Neutrophil (primary cell): ENCODE measurements at regions not wholly inside any gene's neighbourhood (a gene's known extent, or its start where the extent isn't known, plus 50 kb on each side); places are given as distances from the start of the nearest gene placed in this dataset.

Experiments used
- H3K27ac ChIP-seq: fragments of 200-600 bp; sonication (generic); 2 replicates; pipeline ENCODE4 v1.5.1; 2016; ENCODE audit warnings: mild to moderate bottlenecking, moderate library complexity
- H3K27me3 ChIP-seq: fragments of 200-600 bp; sonication (generic); 2 replicates; pipeline ENCODE4 v1.6.0; 2016; ENCODE audit warnings: mild to moderate bottlenecking
- H3K36me3 ChIP-seq: fragments of 200-600 bp; sonication (generic); 2 replicates; pipeline ENCODE4 v1.5.1; 2017
- H3K4me1 ChIP-seq, 2 experiments: fragments of 200-600 bp in 1 of 2; sonication (generic) in 1 of 2; 1 replicate in 1 of 2; 2 replicates in 1 of 2; pipeline versions ENCODE4 v1.5.1 to v1.6.1; 2013 to 2016; ENCODE audit warnings: low read depth in 1 of 2, low read length in 1 of 2, mild to moderate bottlenecking in 1 of 2, moderate library complexity in 1 of 2; ENCODE audit not compliant: control insufficient read depth in 1 of 2, insufficient read depth in 1 of 2
- H3K4me3 ChIP-seq, 2 experiments: fragments of 200-600 bp in 1 of 2; sonication (generic) in 1 of 2; 1 replicate in 1 of 2; 2 replicates in 1 of 2; pipeline ENCODE4 v1.5.1; 2013 to 2016; ENCODE audit warnings: low read depth in 1 of 2, low read length in 1 of 2, mild to moderate bottlenecking in 1 of 2, moderate library complexity in 1 of 2
- H3K9me3 ChIP-seq: fragments of 200-600 bp; sonication (generic); 2 replicates; pipeline ENCODE4 v1.5.1; 2016
- TF ChIP-seq, protein P1 (sequence below): fragments of 200-600 bp; sonication (generic); IDR thresholded peaks from 2 replicates; pipeline ENCODE4 v1.5.1; 2016; ENCODE audit warnings: antibody characterized with exemption

DNA sequence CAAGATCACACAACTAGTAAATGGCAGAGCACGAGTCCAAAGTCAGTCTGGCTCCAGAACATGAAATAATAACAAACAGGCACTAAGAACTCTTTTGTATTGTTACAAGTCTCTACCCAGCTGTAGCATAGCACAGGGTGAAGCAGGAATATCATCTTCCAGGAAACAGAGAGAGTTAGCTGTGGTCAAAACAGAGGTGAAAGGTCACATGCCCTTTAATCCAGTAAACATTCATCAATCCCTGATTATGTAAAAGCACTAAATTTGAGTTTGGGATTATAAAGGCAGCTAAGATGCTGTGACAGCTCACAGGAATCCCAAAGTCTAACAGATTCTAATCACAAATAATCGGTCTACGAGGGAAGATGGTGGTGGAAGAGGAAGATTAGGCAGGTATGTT lies 133.0 kb upstream of the ASTN2 start:
- H3K27ac ChIP-seq, result no peak overlapping the region
- TF ChIP-seq, protein P1, sequence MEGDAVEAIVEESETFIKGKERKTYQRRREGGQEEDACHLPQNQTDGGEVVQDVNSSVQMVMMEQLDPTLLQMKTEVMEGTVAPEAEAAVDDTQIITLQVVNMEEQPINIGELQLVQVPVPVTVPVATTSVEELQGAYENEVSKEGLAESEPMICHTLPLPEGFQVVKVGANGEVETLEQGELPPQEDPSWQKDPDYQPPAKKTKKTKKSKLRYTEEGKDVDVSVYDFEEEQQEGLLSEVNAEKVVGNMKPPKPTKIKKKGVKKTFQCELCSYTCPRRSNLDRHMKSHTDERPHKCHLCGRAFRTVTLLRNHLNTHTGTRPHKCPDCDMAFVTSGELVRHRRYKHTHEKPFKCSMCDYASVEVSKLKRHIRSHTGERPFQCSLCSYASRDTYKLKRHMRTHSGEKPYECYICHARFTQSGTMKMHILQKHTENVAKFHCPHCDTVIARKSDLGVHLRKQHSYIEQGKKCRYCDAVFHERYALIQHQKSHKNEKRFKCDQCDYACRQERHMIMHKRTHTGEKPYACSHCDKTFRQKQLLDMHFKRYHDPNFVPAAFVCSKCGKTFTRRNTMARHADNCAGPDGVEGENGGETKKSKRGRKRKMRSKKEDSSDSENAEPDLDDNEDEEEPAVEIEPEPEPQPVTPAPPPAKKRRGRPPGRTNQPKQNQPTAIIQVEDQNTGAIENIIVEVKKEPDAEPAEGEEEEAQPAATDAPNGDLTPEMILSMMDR, result no peak

DNA sequence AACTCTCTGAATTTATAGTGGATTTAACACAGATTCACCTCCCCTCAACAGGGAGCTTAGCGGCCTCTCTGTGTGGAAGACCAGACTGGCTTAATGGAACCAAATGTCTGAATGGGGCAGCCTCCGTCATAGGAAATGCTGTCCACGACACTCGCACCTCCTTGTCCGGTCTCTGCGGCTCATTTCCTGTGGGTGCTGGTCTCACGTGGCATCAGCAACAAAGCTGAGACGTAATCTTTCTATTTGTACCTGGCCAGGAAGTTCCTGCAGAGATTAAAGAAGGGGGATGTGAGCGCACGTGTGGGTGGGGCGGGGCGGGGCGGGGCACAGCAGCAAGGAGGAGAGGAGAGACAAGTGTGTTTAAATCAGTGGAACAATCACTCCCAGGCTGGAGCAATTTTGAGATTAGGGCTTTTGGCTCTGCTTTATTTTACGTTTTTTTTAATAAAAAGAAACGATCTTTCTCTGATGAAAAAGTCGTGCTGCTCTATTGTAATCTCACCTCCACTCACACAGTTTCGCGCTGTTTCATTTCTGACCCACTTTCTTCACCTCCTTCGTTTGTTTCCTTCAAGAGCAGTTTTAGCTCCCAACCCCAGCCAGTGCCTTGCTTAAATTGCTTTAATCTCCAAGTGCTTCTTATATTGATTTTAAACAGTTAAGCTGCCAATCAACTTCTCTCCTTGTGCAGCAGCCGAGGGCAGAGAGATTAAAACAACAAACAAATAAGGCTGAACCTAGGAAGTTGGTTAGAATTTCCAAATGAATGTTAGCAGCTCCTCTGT lies 132.2 kb upstream of the ASTN2 start:
- H3K9me3 ChIP-seq, result no peaks in the 10 kb centered on the region
- no peaks in the 10 kb centered on the region for H3K4me1 ChIP-seq
- H3K27ac ChIP-seq, result no peak overlapping the region
- H3K36me3 ChIP-seq, result no peaks in the 10 kb centered on the region
- TF ChIP-seq, protein P1, result no peak
- H3K27me3 ChIP-seq, result peaks cover 21% of the 10 kb centered on the region
- no peak overlapping the region for H3K4me3 ChIP-seq

More for the DNA sequence above, 133.0 kb upstream of the ASTN2 start:
- H3K27me3 ChIP-seq, result peaks cover 21% of the 10 kb centered on the region
- no peaks in the 10 kb centered on the region for H3K4me1 ChIP-seq
- H3K4me3 ChIP-seq, result no peak overlapping the region
- no peaks in the 10 kb centered on the region for H3K9me3 ChIP-seq
- no peaks in the 10 kb centered on the region for H3K36me3 ChIP-seq

DNA sequence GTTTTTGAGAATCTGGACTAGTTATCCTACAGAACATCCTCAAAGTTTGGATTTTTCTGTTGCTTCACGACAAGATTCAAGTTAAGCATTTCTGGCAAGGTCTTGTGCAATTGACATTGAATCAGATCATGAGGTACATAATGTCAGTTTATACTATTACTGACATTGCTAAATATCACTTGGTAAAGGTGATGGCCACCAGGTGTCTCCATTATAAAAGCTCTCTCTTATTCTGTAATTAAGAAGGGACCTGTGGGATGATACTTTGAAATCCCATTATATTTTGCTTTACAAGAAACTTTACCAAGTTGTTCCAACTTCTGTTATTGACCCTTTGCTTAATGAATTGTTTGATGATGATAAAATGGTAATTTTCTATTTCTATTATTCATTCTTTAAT lies 131.0 kb upstream of the ASTN2 start:
- TF ChIP-seq, protein P1, result no peak
- no peak overlapping the region for H3K4me3 ChIP-seq
- no peaks in the 10 kb centered on the region for H3K4me1 ChIP-seq
- no peaks in the 10 kb centered on the region for H3K9me3 ChIP-seq
- no peaks in the 10 kb centered on the region for H3K36me3 ChIP-seq
- no peak overlapping the region for H3K27ac ChIP-seq
- H3K27me3 ChIP-seq, result peaks cover 21% of the 10 kb centered on the region

DNA sequence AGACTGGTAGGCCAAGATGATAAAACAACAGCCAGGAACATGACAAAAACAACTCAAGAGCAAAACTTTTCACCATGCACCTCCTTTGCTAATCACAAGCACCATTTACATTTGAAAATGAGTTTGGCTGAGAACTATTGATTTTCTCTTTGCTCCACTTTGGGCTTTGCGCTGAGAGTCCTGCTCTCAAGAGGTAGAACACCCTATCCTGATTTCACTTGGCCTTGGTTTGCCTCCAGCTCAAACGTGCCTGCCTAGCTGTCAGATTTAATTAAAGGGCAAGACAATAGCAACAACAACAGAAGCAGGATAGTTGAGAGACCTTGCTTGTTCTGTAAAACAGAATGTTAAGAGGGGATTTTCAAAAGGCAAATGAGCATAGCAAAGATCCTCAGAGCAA lies 128.2 kb upstream of the ASTN2 start:
- Histone ChIP-seq H3K27ac (no peak overlapping the region), H3K36me3 (no peaks in the 10 kb centered on the region), H3K27me3 (peaks cover 19% of the 10 kb centered on the region), H3K9me3 (no peaks in the 10 kb centered on the region), H3K4me1 (no peaks in the 10 kb centered on the region), H3K4me3 (no peak overlapping the region)
- TF ChIP-seq, protein P1, result no peak

DNA sequence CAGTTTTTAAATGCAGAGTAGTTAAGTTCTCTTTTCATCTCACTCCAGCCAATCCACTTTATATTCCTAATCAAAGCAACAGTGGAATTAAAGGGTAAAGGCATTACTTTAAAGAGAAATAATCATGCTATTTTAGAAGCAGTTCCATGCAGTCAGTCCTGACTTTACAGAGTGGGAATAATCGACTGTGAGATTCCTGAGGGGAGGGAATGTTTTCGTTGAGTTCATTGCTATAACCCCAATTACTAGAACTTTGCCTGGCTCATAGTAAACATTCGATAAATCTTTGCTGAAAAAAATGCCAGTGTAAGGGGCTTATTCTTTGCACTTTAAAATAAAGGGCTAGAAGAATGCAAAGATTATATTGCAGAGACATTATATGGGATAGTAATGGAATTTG lies 127.2 kb upstream of the ASTN2 start:
- Histone ChIP-seq H3K9me3 (no peaks in the 10 kb centered on the region), H3K4me1 (no peaks in the 10 kb centered on the region), H3K36me3 (no peaks in the 10 kb centered on the region), H3K27ac (no peak overlapping the region), H3K27me3 (peaks cover 8% of the 10 kb centered on the region), H3K4me3 (no peak overlapping the region)
- TF ChIP-seq, protein P1, result no peak
